HG03064 (cell line): ENCODE measurements at regions not wholly inside any gene's neighbourhood (a gene's known extent, or its start where the extent isn't known, plus 50 kb on each side); places are given as distances from the start of the nearest gene placed in this dataset.

Experiments
- ATAC-seq: cut with Tn5 transposase; IDR thresholded peaks from one replicate; pipeline ENCODE4 v1.9.1; 2021; ENCODE audit warnings: low read depth; ENCODE audit not compliant: unreplicated experiment

DNA sequence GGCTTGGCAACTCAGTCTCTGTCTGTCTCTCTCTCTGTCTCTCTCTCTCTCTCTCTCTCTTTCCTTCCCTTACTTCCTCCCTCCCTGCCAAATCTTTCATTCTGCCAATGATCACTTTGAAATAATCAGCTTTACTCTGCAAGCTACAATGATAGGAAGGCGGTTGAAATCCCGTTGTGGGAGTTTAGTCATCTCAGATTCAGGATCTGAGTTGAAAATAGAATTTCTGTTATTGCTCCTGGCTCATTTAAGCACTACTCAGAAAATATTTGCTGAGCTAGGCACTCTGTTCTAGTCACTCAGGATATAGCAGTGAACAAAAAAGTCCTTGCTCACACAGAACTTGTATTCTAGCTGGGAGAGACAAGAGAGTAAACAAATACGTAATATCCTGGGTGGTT, 56.3 kb upstream of the DCTD start:
- ATAC-seq: no peak

DNA sequence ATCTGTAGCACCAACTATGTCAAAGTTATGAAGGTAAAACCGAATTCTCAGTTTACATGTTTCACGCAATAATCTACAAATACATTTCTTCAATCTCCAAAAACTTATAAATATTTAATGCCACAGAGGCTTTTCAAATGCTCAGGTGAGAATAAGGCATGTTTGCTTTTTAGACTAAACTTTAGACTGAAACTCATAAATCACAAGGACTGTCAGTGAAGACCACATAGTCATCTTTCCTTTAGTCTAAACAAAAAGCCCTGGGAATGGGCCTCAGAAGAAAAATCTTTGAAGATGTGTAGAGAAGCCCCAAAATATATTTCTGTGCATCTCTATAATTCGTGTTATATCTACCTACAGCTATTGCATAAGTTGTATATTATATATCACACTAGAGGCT, 54.5 kb upstream of the DCTD start:
- no peak for ATAC-seq

GRCh38 chr4:182969651-182970279, 52.6 kb upstream of the DCTD start:
- peak; percentile 72 for ATAC-seq

DNA sequence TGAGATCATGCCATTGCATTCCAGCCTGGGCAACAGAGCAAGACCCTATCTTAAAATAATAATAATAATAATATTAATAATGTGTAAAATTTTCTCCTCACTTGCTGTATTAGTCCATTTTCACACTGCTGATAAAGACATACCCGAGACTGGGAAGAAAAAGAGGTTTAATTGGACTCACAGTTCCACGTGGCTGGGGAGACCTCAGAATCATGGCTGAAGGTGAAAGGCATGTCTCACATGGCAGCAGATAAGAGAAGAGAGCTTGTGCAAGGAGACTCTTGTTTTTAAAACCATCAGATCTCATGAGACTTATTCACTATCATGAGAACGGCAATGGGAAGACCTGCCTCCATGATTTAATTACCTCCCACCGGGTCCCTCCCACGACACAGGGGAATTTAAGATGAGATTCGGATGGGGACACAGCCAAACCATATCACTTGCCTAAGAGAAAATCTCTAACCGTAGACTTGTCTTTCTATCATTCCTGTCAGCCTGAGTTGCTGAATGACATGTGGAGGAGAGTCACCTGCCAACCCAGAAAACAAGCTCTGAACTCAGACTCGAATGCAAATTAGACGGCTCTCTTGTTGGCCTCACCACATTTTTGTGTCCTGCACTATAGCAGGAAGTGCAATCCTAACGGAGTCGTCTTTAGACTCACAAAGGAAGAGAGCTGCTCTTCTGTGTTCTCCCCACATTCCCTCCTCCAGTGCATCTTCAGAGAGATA, 51.9 kb upstream of the DCTD start:
- peak; percentile 39 for ATAC-seq

DNA sequence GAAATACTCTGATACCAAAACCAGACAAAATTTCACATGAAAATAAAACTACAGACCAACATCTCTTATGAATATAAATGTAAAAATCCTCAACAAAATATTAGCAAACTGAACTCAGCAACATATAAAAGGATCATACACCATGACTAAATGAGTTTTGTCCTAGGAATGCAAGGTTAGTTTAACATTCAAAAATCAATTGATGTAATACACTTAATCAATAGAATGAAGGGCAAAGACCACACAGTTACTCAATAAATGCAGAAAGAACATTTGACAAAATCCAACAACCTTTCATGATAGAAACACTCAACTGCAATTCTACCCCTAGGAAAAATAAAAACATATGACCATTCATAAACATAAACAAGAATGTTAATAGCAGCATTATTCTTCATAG, 50.2 kb upstream of the DCTD start:
- no peak for ATAC-seq
